HG03045 (cell line): ENCODE measurements at regions not wholly inside any gene's neighbourhood (a gene's known extent, or its start where the extent isn't known, plus 50 kb on each side); places are given as distances from the start of the nearest gene placed in this dataset.
"Not testable (repeated sequence)": the region's sequence is repeated elsewhere in the genome, so short reads cannot be mapped to it uniquely, and the experiment has no call there.

Experiments
- ATAC-seq: cut with Tn5 transposase; IDR thresholded peaks from one replicate; pipeline ENCODE4 v1.9.1; 2021; ENCODE audit warnings: mild to moderate bottlenecking, moderate library complexity; ENCODE audit not compliant: unreplicated experiment

GRCh38 chr4:121616449-121616848 is 80.3 kb downstream of the ANXA5 start:
- not testable (repeated sequence) for ATAC-seq

DNA sequence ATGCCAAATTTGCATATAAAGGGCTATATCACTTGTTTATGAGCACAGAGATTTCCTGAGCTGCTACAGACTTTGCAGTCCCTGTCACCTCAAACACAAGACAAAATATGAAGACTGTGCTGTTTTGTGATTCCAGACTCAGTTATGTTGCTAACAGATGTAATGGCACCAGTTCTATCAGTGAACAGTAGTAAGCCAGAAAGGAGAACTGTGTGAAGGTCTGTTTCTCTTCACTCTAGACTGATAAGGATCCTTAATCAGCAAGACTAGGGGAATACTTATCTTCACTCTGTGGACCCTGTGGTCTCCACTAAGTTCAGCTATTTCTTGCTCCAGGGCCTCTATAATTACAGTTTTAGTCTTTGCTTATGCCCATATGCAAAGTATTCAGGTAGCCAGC is 82.7 kb downstream of the ANXA5 start:
- ATAC-seq = no peak

GRCh38 chr4:121599049-121599448 is 97.7 kb downstream of the ANXA5 start:
- ATAC-seq = no peak

GRCh38 chr4:121597346-121597934 is 99.3 kb downstream of the ANXA5 start:
- no peak for ATAC-seq

GRCh38 chr4:121594796-121595526 is 101.8 kb downstream of the ANXA5 start:
- no peak for ATAC-seq

- no peak for ATAC-seq
These were observed 103.0 kb downstream of the ANXA5 start for GRCh38 chr4:121593760-121594159.

DNA sequence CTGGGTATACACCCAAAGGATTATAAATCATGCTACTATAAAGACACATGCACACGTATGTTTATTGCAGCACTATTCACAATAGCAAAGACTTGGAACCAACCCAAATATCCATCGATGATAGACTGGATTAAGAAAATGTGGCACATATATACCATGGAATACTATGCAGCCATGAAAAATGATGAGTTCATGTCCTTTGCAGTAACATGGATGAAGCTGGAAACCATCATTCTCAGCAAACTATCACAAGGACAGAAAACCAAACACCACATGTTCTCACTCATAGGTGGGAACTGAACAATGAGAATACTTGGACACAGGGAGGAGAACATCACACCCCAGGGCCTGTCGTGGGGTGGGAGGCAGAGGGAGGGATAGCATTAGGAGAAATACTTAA is 104.5 kb downstream of the ANXA5 start:
- not testable (repeated sequence) for ATAC-seq

GRCh38 chr4:121584836-121585235 is 111.9 kb downstream of the ANXA5 start:
- no peak for ATAC-seq

- ATAC-seq = no peak
These were observed 113.4 kb downstream of the ANXA5 start for GRCh38 chr4:121583396-121583795.

DNA sequence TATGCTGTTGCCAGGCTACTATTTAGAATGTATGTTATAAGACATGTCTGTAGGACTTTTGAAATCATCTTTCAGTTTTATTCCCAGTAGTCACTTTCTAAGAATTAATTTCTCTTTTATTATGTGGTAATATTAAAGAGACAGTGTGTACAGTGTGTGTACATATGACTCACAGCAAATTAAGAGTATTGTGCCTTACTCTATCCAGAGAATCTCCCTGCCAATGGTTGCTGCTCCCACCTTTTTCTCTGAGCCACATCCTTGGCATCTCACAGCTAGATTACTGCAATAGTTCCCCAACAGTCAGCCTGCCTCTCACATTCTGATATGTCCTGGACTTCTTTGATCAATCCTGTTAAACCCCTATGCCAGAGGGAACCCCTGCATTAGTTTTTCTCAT is 114.5 kb downstream of the ANXA5 start:
- ATAC-seq = no peak

DNA sequence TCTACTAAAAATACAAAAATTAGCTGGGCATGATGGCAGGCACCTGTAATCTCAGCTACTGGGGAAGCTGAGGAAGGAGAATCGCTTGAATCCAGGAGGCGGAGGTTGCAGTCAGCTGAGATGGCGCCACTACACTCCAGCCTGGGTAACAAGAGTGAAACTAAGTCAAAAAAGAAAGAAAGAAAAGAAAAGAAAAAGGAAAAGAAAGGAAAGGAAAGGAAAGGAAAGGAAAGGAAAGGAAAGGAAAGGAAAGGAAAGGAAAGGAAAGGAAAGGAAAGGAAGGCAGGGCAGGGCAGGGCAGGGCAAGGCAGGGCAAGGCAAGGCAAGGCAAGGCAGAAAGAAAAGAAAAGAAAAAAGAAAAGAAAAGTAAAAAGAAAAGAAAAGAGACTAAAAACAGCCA is 121.4 kb downstream of the ANXA5 start:
- ATAC-seq = not testable (repeated sequence)

DNA sequence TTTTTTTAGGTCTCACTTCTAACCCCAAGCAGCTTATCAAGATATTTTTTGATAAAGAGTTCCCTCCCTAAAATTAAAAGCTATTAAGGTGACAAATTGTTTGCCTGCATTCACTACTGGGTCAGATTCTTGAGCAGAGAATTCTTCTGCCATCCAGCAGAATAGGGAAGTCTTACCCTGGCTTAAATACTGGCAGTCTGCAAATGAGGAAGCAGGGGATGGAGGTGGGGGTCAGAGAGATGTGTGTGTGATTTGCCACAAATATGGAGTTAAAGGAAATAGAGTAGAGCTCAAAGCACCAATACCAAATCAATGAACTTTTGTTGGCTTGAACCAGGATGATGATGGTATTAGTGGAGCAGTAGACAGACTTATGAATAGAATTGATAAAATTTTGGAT is 122.2 kb downstream of the ANXA5 start:
- no peak for ATAC-seq

DNA sequence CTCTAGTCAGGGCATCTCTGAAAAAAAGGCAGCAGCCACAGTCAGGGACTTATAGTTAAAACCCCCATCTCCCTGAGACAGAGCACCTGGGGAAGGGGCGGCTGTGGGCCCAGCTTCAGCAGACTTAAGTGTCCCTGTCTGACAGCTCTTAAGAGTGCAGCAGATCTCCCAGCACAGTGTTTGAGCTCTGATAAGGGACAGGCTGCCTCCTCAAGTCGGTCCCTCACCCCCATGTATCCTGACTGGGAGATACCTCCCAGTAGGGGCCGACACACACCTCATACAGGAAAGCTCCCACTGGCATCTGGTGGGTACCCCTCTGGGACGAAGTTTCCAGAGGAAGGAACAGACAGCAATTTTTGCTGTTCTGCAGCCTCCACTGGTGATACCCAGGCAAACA is 129.0 kb downstream of the ANXA5 start:
- no peak for ATAC-seq

DNA sequence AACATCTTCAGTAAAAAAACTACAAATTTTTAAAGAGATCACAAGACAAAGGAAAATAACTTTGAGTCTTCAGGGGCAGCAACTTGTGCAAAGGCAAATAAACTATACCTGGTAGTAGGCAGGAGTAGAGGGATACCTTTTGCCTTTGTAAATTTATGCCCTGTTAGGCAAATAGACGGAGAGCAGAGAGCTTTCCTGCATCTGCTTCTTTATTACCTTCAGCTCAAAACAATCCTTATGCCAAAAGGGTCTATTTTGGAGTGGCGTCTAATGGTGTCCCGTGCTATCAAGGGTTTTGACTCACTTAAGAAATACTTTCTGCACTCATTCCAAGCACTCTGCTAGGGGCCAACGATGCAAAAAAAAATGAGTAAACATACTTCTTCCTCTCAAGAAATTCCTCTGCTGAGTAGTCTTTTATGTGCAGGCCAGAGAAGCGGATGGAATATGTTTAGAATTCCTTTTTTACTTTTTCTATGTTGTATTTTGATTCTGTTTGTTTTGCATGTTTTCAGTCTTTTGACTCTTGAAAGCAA is 131.9 kb downstream of the ANXA5 start:
- ATAC-seq = no peak

GRCh38 chr4:121562811-121563210 is 134.0 kb downstream of the ANXA5 start:
- no peak for ATAC-seq

DNA sequence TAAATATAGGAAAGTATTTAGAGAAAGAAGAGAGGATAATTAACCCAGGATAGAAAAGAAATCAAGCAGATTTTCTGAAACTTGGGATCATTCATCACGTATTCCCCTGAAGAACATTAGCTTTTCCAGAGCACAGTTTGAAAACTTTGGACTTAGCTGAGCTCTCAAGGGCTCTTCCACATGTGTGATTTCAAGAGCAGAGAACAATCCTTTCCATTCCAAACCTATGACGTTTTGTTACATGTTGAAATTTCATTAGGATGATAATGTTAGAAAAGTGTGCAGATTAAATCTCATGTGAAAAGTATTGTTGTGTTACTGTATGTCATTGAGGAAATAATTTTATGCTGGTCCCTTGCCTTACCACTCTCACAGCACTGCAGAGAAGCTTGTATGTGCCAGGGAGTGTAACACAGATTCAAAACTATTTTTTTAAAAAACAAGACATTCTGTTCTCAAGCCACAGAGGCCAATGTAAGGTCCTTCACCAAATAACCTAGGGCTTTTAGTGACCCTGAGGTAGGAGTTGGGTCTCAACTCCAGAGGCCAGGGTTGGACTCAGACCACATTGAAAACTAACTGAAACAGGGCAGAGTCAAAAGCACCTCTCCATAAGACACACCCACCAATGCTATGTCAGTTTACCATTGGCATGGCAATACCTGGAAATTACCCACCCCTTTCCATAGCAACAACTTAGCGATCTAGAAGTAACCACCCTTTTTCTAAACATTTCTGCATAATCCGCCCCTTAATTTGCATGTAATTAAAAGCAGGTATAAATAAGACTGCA is 141.3 kb downstream of the ANXA5 start:
- ATAC-seq = no peak

- ATAC-seq = no peak
These were observed 142.4 kb downstream of the ANXA5 start for GRCh38 chr4:121554382-121554781.

GRCh38 chr4:121551881-121552280 is 144.9 kb downstream of the ANXA5 start:
- no peak for ATAC-seq

DNA sequence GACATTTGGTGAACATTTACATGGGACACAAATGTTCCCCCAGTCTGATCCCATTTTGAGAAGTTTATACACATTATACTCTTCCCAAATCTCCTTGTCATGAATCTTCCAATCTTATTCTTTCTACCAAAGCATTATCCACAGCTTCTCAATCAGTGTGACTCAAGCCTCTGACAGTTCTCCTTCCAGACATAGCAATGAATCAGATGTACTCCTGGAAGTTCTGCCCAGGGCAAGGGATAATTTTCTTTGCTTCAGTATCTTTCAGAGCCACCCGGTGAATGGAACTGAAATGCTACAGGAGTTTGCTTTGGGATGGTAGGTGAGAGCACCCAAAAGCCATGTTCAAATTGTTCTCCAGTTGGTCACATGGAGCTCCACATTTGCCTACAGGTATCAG is 145.5 kb downstream of the ANXA5 start:
- no peak for ATAC-seq

DNA sequence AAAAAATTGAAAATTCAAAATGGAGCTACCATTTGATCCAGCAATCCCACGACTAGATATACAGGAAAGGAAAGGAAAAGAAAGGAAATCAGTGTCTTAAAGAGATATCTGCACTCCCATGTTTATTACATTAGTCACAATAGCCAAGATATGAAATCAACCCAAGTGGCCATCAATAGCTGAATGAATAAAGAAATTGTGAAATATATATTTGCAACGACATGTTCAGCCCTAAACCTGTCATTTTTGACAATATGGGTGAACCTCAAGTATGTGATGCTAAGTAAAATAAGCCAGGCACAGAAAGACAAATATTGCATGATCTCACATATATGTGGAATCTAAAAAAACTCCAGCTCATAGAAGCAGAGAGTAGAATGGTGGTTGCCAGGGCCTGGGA is 155.1 kb downstream of the ANXA5 start:
- ATAC-seq = no peak

DNA sequence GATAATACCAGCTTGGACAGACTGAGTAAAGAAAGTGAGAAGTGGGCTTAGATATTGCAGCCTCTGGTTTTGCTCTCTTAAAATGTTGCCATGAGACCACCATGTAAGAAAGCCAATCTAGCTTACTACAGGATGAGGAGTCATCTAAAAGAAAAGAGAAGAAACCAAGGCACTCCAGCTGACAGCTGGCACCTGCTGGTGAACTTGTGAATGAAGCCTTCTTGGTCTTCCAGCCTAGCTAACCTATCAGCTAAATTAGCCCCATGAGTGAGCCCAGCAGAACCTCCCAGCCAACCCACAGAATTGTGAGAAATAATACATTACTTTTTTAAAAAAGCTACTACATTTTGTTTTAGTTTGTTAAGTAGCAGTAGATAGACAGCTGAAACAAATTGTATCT is 154.5 kb upstream of the QRFPR start:
- no peak for ATAC-seq

GRCh38 chr4:121534187-121534586 is 153.4 kb upstream of the QRFPR start:
- ATAC-seq = no peak
